GM20000 (cell line): ENCODE measurements at regions not wholly inside any gene's neighbourhood (a gene's known extent, or its start where the extent isn't known, plus 50 kb on each side); places are given as distances from the start of the nearest gene placed in this dataset.

Experiments
- DNase-seq: peaks from one replicate; pipeline ENCODE4 v3.0.0; 2012; ENCODE audit warnings: low spot score
- TF ChIP-seq, protein P1 (sequence below): IDR thresholded peaks from 2 replicates; pipeline ENCODE4 v1.5.1; 2012; ENCODE audit warnings: mild to moderate bottlenecking, control low read depth; ENCODE audit errors: extremely low read depth, missing control alignments

- TF ChIP-seq, protein P1, sequence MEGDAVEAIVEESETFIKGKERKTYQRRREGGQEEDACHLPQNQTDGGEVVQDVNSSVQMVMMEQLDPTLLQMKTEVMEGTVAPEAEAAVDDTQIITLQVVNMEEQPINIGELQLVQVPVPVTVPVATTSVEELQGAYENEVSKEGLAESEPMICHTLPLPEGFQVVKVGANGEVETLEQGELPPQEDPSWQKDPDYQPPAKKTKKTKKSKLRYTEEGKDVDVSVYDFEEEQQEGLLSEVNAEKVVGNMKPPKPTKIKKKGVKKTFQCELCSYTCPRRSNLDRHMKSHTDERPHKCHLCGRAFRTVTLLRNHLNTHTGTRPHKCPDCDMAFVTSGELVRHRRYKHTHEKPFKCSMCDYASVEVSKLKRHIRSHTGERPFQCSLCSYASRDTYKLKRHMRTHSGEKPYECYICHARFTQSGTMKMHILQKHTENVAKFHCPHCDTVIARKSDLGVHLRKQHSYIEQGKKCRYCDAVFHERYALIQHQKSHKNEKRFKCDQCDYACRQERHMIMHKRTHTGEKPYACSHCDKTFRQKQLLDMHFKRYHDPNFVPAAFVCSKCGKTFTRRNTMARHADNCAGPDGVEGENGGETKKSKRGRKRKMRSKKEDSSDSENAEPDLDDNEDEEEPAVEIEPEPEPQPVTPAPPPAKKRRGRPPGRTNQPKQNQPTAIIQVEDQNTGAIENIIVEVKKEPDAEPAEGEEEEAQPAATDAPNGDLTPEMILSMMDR, result no peak
- no peak for DNase-seq
Measured at GRCh38 chr2:51624995-51625394, 593.1 kb upstream of the NRXN1 start.

- no peak for DNase-seq
- TF ChIP-seq, protein P1, result no peak
Measured at GRCh38 chr2:51620796-51621195, 588.9 kb upstream of the NRXN1 start.

DNA sequence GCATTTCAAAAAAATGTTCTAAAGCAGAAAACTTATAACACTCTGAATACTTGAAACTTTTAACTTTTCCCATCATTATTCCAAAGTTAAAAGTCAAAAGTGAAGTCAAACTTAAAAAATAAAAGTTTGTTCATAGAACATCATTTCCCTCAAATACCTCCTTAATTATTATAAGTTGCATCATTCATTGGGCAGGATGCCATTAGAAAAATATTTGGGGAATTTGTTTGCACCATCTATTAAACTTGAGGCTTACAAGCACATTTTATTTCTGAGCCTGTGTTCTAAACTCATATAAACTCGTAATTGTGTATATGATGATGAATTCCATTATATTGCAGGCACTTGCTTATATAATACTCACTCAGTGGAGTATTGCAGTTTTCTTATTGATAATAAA is 588.0 kb upstream of the NRXN1 start:
- DNase-seq, result no peak

GRCh38 chr2:51612387-51612786 is 580.5 kb upstream of the NRXN1 start:
- TF ChIP-seq, protein P1, result no peak
- no peak for DNase-seq

More for the DNA sequence above, 588.0 kb upstream of the NRXN1 start:
- TF ChIP-seq, protein P1, result no peak

DNA sequence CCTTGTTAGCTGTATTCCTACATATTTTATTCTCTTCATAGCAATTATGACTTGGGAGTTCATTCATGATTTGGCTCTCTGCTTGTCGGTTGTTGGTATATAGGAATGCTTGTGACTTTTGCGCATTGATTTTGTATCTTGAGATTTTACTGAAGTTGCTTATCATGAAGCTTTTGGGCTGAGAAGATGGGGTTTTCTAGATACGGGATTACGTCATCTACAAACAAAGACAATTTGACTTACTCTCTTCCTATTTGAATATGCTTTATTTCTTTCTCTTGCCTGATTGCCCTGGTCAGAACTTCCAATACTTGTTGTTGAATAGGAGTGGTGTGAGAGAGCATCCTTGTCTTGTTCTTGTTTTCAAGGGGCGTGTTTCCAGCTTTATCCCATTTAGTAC is 569.8 kb upstream of the NRXN1 start:
- no peak for DNase-seq
- TF ChIP-seq, protein P1, result no peak

GRCh38 chr2:51597086-51597485 is 565.2 kb upstream of the NRXN1 start:
- TF ChIP-seq, protein P1, result no peak
- no peak for DNase-seq

- TF ChIP-seq, protein P1, result no peak
- no peak for DNase-seq
Measured at GRCh38 chr2:51595836-51596235, 563.9 kb upstream of the NRXN1 start.
